ENCODE measurements at regions not wholly inside any gene's neighbourhood (a gene's known extent, or its start where the extent isn't known, plus 50 kb on each side); places are given as distances from the start of the nearest gene placed in this dataset.
"Not testable (repeated sequence)": the region's sequence is repeated elsewhere in the genome, so short reads cannot be mapped to it uniquely, and the experiment has no call there.

DNA sequence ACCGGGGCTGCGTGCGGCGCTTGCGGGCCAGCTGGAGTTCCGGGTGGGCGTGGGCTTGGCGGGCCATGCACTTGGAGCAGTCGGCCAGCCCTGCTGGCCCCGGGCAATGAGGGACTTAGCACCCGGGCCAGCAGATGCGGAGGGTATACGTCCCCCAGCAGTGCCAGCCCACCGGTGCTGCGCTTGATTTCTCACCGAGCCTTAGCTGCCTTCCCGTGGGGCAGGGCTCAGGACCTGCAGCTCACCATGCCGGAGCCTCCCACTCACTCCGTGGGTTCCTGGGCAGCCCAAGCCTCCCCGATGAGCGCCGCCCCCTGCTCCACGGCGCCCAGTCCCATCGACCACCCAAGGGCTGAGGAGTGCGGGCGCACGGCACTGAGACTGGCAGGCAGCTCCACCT is 51.4 kb upstream of the INPP4B start:
- H3K9ac ChIP-seq (ENCODE audit: low read length in 5 of 5); H3K36me3 ChIP-seq (ENCODE audit: control insufficient read depth in 5 of 5, insufficient read depth in 5 of 5, low read length in 5 of 5); H3K27ac ChIP-seq (ENCODE audit: low read depth, low read length); H3K4me3 ChIP-seq (ENCODE audit: low read depth in 1 of 5, low read length in 5 of 5); H3K27me3 ChIP-seq (ENCODE audit: control insufficient read depth in 5 of 5, insufficient read depth in 4 of 5, low read length in 5 of 5); H3K4me1 ChIP-seq (ENCODE audit: control insufficient read depth in 5 of 5, insufficient read depth in 5 of 5, low read length in 5 of 5): not testable (repeated sequence)
- peaks cover 2 to 20% (median 17%) of the 10 kb centered on the region in 5 donors for H3K9me3 ChIP-seq (ENCODE audit: control insufficient read depth in 5 of 5, low read length in 5 of 5)

- no peaks in the 10 kb centered on the region for H3K36me3 ChIP-seq (ENCODE audit: control insufficient read depth in 5 of 5, insufficient read depth in 5 of 5, low read length in 5 of 5)
- no peak overlapping the region for H3K27ac ChIP-seq (ENCODE audit: low read depth, low read length)
- peaks cover 0 to 7% (median under 1%) of the 10 kb centered on the region in 5 donors for H3K9me3 ChIP-seq (ENCODE audit: control insufficient read depth in 5 of 5, low read length in 5 of 5)
- H3K9ac ChIP-seq (ENCODE audit: low read length in 5 of 5) = no peak overlapping the region
- peaks cover 0 to 3% (median 0%) of the 10 kb centered on the region in 5 donors for H3K27me3 ChIP-seq (ENCODE audit: control insufficient read depth in 5 of 5, insufficient read depth in 4 of 5, low read length in 5 of 5)
- no peak overlapping the region for H3K4me3 ChIP-seq (ENCODE audit: low read depth in 1 of 5, low read length in 5 of 5)
- no peaks in the 10 kb centered on the region for H3K4me1 ChIP-seq (ENCODE audit: control insufficient read depth in 5 of 5, insufficient read depth in 5 of 5, low read length in 5 of 5)
Observed at GRCh38 chr4:142900622-142901021, 54.5 kb upstream of the INPP4B start.

- no peaks in the 10 kb centered on the region for H3K36me3 ChIP-seq (ENCODE audit: control insufficient read depth in 5 of 5, insufficient read depth in 5 of 5, low read length in 5 of 5)
- no peak overlapping the region for H3K9ac ChIP-seq (ENCODE audit: low read length in 5 of 5)
- H3K4me3 ChIP-seq (ENCODE audit: low read depth in 1 of 5, low read length in 5 of 5) = no peak overlapping the region
- no peak overlapping the region for H3K27ac ChIP-seq (ENCODE audit: low read depth, low read length)
- H3K9me3 ChIP-seq (ENCODE audit: control insufficient read depth in 5 of 5, low read length in 5 of 5) = peaks cover 0 to 7% (median 0%) of the 10 kb centered on the region in 5 donors
- H3K27me3 ChIP-seq (ENCODE audit: control insufficient read depth in 5 of 5, insufficient read depth in 4 of 5, low read length in 5 of 5) = peaks cover 0 to 3% (median 0%) of the 10 kb centered on the region in 5 donors
- H3K4me1 ChIP-seq (ENCODE audit: control insufficient read depth in 5 of 5, insufficient read depth in 5 of 5, low read length in 5 of 5) = no peaks in the 10 kb centered on the region
Observed at GRCh38 chr4:142901166-142901662, 55.1 kb upstream of the INPP4B start.

DNA sequence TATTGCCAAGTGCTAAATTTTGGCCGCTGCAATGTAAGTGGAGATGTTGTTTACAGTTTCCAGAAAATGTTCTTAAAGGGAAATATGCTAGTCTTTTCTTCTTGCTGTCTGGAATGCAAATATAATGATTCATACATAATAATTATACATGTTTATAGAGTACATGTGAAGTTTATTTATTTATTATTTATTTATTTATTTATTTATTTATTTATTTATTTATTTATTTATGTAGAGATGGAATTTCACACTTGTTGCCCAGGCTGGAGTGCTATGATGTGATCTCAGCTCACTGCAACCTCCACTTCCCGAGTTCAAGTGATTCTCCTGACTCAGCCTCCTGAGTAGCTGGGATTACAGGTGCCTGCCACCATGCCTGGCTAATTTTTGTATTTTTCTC is 57.5 kb upstream of the INPP4B start:
- H3K27ac ChIP-seq (ENCODE audit: low read depth, low read length); H3K27me3 ChIP-seq (ENCODE audit: control insufficient read depth in 5 of 5, insufficient read depth in 4 of 5, low read length in 5 of 5); H3K4me1 ChIP-seq (ENCODE audit: control insufficient read depth in 5 of 5, insufficient read depth in 5 of 5, low read length in 5 of 5); H3K9ac ChIP-seq (ENCODE audit: low read length in 5 of 5); H3K4me3 ChIP-seq (ENCODE audit: low read depth in 1 of 5, low read length in 5 of 5); H3K36me3 ChIP-seq (ENCODE audit: control insufficient read depth in 5 of 5, insufficient read depth in 5 of 5, low read length in 5 of 5); H3K9me3 ChIP-seq (ENCODE audit: control insufficient read depth in 5 of 5, low read length in 5 of 5): not testable (repeated sequence)

- no peaks in the 10 kb centered on the region for H3K27me3 ChIP-seq (ENCODE audit: control insufficient read depth in 5 of 5, insufficient read depth in 4 of 5, low read length in 5 of 5)
- no peak overlapping the region for H3K27ac ChIP-seq (ENCODE audit: low read depth, low read length)
Observed at GRCh38 chr4:142909908-142910307, 63.8 kb upstream of the INPP4B start.

GRCh38 chr4:142913034-142913433 is 66.9 kb upstream of the INPP4B start:
- Histone ChIP-seq H3K27me3 (ENCODE audit: control insufficient read depth in 5 of 5, insufficient read depth in 4 of 5, low read length in 5 of 5) (no peaks in the 10 kb centered on the region), H3K27ac (ENCODE audit: low read depth, low read length) (no peak overlapping the region), H3K36me3 (ENCODE audit: control insufficient read depth in 5 of 5, insufficient read depth in 5 of 5, low read length in 5 of 5) (no peaks in the 10 kb centered on the region), H3K4me3 (ENCODE audit: low read depth in 1 of 5, low read length in 5 of 5) (no peak overlapping the region), H3K4me1 (ENCODE audit: control insufficient read depth in 5 of 5, insufficient read depth in 5 of 5, low read length in 5 of 5) (no peaks in the 10 kb centered on the region), H3K9me3 (ENCODE audit: control insufficient read depth in 5 of 5, low read length in 5 of 5) (no peaks in the 10 kb centered on the region), H3K9ac (ENCODE audit: low read length in 5 of 5) (no peak overlapping the region)

More at GRCh38 chr4:142909908-142910307, 63.8 kb upstream of the INPP4B start:
- peaks cover 0 to 2% (median 0%) of the 10 kb centered on the region in 5 donors for H3K9me3 ChIP-seq (ENCODE audit: control insufficient read depth in 5 of 5, low read length in 5 of 5)
- no peak overlapping the region for H3K4me3 ChIP-seq (ENCODE audit: low read depth in 1 of 5, low read length in 5 of 5)
- no peaks in the 10 kb centered on the region for H3K36me3 ChIP-seq (ENCODE audit: control insufficient read depth in 5 of 5, insufficient read depth in 5 of 5, low read length in 5 of 5)
- no peaks in the 10 kb centered on the region for H3K4me1 ChIP-seq (ENCODE audit: control insufficient read depth in 5 of 5, insufficient read depth in 5 of 5, low read length in 5 of 5)
- no peak overlapping the region for H3K9ac ChIP-seq (ENCODE audit: low read length in 5 of 5)

- no peaks in the 10 kb centered on the region for H3K4me1 ChIP-seq (ENCODE audit: control insufficient read depth in 5 of 5, insufficient read depth in 5 of 5, low read length in 5 of 5)
- no peaks in the 10 kb centered on the region for H3K27me3 ChIP-seq (ENCODE audit: control insufficient read depth in 5 of 5, insufficient read depth in 4 of 5, low read length in 5 of 5)
- no peak overlapping the region for H3K27ac ChIP-seq (ENCODE audit: low read depth, low read length)
- H3K9ac ChIP-seq (ENCODE audit: low read length in 5 of 5) = no peak overlapping the region
- no peaks in the 10 kb centered on the region for H3K36me3 ChIP-seq (ENCODE audit: control insufficient read depth in 5 of 5, insufficient read depth in 5 of 5, low read length in 5 of 5)
- H3K9me3 ChIP-seq (ENCODE audit: control insufficient read depth in 5 of 5, low read length in 5 of 5) = no peaks in the 10 kb centered on the region
- H3K4me3 ChIP-seq (ENCODE audit: low read depth in 1 of 5, low read length in 5 of 5) = no peak overlapping the region
Observed at GRCh38 chr4:142913461-142914030, 67.4 kb upstream of the INPP4B start.

- no peak overlapping the region for H3K27ac ChIP-seq (ENCODE audit: low read depth, low read length)
- H3K4me3 ChIP-seq (ENCODE audit: low read depth in 1 of 5, low read length in 5 of 5) = no peak overlapping the region
- H3K4me1 ChIP-seq (ENCODE audit: control insufficient read depth in 5 of 5, insufficient read depth in 5 of 5, low read length in 5 of 5) = no peaks in the 10 kb centered on the region
Observed at GRCh38 chr4:142917678-142918077, 71.6 kb upstream of the INPP4B start.

DNA sequence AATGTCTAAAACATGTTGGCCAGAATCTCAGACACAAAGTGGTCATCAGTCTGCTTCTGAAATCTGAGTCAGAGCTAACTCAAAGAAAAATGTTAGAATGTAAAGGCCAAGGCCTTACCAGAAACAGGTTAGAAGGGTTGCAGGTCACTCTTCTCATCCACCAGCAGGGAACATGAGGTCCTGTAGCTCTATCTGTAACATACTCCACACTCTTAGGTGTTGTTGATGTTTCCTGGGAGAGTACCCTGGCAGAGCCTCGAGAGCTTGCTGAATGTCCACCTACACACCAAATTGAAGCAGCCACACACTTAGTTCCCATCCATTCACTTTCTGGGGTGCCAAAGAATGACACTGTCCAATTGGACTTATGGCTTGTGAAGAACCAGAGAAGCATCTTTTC is 76.6 kb upstream of the INPP4B start:
- H3K4me3 ChIP-seq (ENCODE audit: low read depth in 1 of 5, low read length in 5 of 5) = no peak overlapping the region
- H3K9ac ChIP-seq (ENCODE audit: low read length in 5 of 5) = no peak overlapping the region
- H3K27ac ChIP-seq (ENCODE audit: low read depth, low read length) = no peak overlapping the region
- peaks cover 0 to 3% (median 0%) of the 10 kb centered on the region in 5 donors for H3K9me3 ChIP-seq (ENCODE audit: control insufficient read depth in 5 of 5, low read length in 5 of 5)
- no peaks in the 10 kb centered on the region for H3K4me1 ChIP-seq (ENCODE audit: control insufficient read depth in 5 of 5, insufficient read depth in 5 of 5, low read length in 5 of 5)
- no peaks in the 10 kb centered on the region for H3K27me3 ChIP-seq (ENCODE audit: control insufficient read depth in 5 of 5, insufficient read depth in 4 of 5, low read length in 5 of 5)
- H3K36me3 ChIP-seq (ENCODE audit: control insufficient read depth in 5 of 5, insufficient read depth in 5 of 5, low read length in 5 of 5) = no peaks in the 10 kb centered on the region

More at GRCh38 chr4:142917678-142918077, 71.6 kb upstream of the INPP4B start:
- no peaks in the 10 kb centered on the region for H3K36me3 ChIP-seq (ENCODE audit: control insufficient read depth in 5 of 5, insufficient read depth in 5 of 5, low read length in 5 of 5)
- H3K9ac ChIP-seq (ENCODE audit: low read length in 5 of 5) = no peak overlapping the region
- no peaks in the 10 kb centered on the region for H3K27me3 ChIP-seq (ENCODE audit: control insufficient read depth in 5 of 5, insufficient read depth in 4 of 5, low read length in 5 of 5)
- peaks cover 0 to 1% (median 0%) of the 10 kb centered on the region in 5 donors for H3K9me3 ChIP-seq (ENCODE audit: control insufficient read depth in 5 of 5, low read length in 5 of 5)

- Histone ChIP-seq H3K9me3 (ENCODE audit: control insufficient read depth in 5 of 5, low read length in 5 of 5) (peaks cover 0 to 3% (median 0%) of the 10 kb centered on the region in 5 donors), H3K27me3 (ENCODE audit: control insufficient read depth in 5 of 5, insufficient read depth in 4 of 5, low read length in 5 of 5) (no peaks in the 10 kb centered on the region), H3K36me3 (ENCODE audit: control insufficient read depth in 5 of 5, insufficient read depth in 5 of 5, low read length in 5 of 5) (no peaks in the 10 kb centered on the region), H3K9ac (ENCODE audit: low read length in 5 of 5) (no peak overlapping the region), H3K27ac (ENCODE audit: low read depth, low read length) (no peak overlapping the region), H3K4me1 (ENCODE audit: control insufficient read depth in 5 of 5, insufficient read depth in 5 of 5, low read length in 5 of 5) (no peaks in the 10 kb centered on the region), H3K4me3 (ENCODE audit: low read depth in 1 of 5, low read length in 5 of 5) (no peak overlapping the region)
Observed at GRCh38 chr4:142923619-142924018, 77.5 kb upstream of the INPP4B start.

Measured in subcutaneous abdominal adipose tissue (tissue), 5 donors.